Parathyroid adenoma (tissue), 2 donors: ENCODE measurements at regions not wholly inside any gene's neighbourhood (a gene's known extent, or its start where the extent isn't known, plus 50 kb on each side); places are given as distances from the start of the nearest gene placed in this dataset.

ENCODE experiments used
- H2AFZ ChIP-seq: fragments of 300-600 bp; sonication (generic); one replicate; pipeline ENCODE4 v1.7.0; 2017; ENCODE audit warnings: antibody characterized with exemption, mild to moderate bottlenecking
- H3K27ac ChIP-seq: fragments of 300-600 bp; sonication (generic); one replicate; pipeline ENCODE4 v1.7.0; 2017
- H3K27me3 ChIP-seq: fragments of 300-600 bp; sonication (generic); one replicate; pipeline ENCODE4 v1.7.0; 2017; ENCODE audit warnings: low read length; ENCODE audit not compliant: control insufficient read depth, insufficient read depth
- H3K36me3 ChIP-seq: fragments of 300-600 bp; sonication (generic); one replicate; pipeline ENCODE4 v1.7.0; 2017; ENCODE audit warnings: low read length; ENCODE audit not compliant: control insufficient read depth, insufficient read depth
- H3K4me1 ChIP-seq: fragments of 300-600 bp; sonication (generic); one replicate; pipeline ENCODE4 v1.7.0; 2017; ENCODE audit warnings: control low read depth
- H3K4me2 ChIP-seq: fragments of 300-600 bp; sonication (generic); one replicate; pipeline ENCODE4 v1.7.0; 2017; ENCODE audit warnings: low read length
- H3K4me3 ChIP-seq: fragments of 300-600 bp; sonication (generic); one replicate; pipeline ENCODE4 v1.7.0; 2017; ENCODE audit warnings: low read depth, low read length
- H3K79me2 ChIP-seq: fragments of 300-600 bp; sonication (generic); one replicate; pipeline ENCODE4 v1.7.0; 2017; ENCODE audit warnings: control low read depth
- H3K9ac ChIP-seq: fragments of 300-600 bp; sonication (generic); one replicate; pipeline ENCODE4 v1.7.0; 2017; ENCODE audit warnings: mild to moderate bottlenecking
- H3K9me3 ChIP-seq: fragments of 300-600 bp; sonication (generic); one replicate; pipeline ENCODE4 v1.7.0; 2017; ENCODE audit warnings: low read length; ENCODE audit not compliant: control insufficient read depth
- CTCF ChIP-seq: fragments of 300-600 bp; sonication (generic); IDR thresholded peaks from one replicate; pipeline ENCODE4 v1.7.0; 2017; ENCODE audit warnings: antibody characterized with exemption, mild to moderate bottlenecking
- donor health status: primary hyperparathyroidism.

- TF ChIP-seq CTCF = no peak
- Histone ChIP-seq H3K36me3 (no peaks in the 10 kb centered on the region), H3K79me2 (no peaks in the 10 kb centered on the region), H3K4me3 (no peak overlapping the region), H3K4me2 (no peak overlapping the region), H3K27ac (no peak overlapping the region), H3K27me3 (no peaks in the 10 kb centered on the region), H2AFZ (no peak overlapping the region), H3K4me1 (no peaks in the 10 kb centered on the region), H3K9ac (no peak overlapping the region), H3K9me3 (no peaks in the 10 kb centered on the region)
Measured at GRCh38 chr14:38012056-38012455, 195.6 kb upstream of the SSTR1 start.

DNA sequence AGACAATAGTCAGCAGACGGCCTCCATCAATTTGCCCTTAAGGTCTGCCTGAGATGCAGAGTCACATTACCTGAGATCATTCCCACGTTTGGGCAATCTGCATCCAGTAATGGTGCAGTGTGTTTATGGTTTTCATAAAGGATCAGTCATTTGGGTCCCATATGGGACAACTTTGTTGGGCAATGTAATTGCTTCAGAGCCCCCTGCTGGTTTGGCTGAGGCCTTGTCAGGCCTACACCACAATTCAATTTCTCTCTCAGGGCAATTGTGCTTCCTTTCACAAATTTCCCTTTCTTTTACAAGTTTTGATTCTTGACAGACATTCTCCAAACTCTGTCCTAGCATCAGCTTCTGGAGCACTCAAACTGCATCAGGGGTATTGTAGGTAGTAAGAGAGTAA is 191.2 kb upstream of the SSTR1 start:
- Histone ChIP-seq H3K27me3 (no peaks in the 10 kb centered on the region), H3K4me2 (no peak overlapping the region), H2AFZ (no peak overlapping the region), H3K27ac (no peak overlapping the region), H3K9me3 (no peaks in the 10 kb centered on the region), H3K9ac (no peak overlapping the region), H3K79me2 (no peaks in the 10 kb centered on the region), H3K36me3 (no peaks in the 10 kb centered on the region), H3K4me1 (no peaks in the 10 kb centered on the region), H3K4me3 (no peak overlapping the region)
- TF ChIP-seq CTCF = no peak

DNA sequence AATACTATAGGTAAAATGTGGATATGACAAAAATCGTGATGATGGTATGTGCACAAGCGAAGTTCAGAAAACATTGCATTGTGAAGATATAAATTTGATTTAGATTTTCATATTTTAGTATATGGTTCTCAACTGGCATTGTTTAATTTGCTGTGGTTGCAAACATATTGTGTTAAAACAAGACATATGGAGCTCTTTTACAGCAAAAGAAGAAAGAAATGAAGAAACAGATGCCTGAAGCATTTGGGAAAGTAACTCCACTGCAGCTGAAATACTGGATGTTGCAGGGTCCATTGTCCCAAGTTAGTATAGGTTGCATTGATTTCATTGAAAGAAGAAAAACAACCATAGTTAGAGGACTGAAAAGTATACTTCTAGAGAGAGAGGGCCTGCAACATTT is 185.8 kb upstream of the SSTR1 start:
- Histone ChIP-seq H3K9ac (no peak overlapping the region), H3K36me3 (no peaks in the 10 kb centered on the region), H3K27me3 (no peaks in the 10 kb centered on the region), H2AFZ (no peak overlapping the region), H3K27ac (no peak overlapping the region), H3K9me3 (no peaks in the 10 kb centered on the region), H3K4me2 (no peak overlapping the region), H3K4me3 (no peak overlapping the region), H3K79me2 (no peaks in the 10 kb centered on the region), H3K4me1 (no peaks in the 10 kb centered on the region)
- TF ChIP-seq CTCF = no peak

- Histone ChIP-seq H3K27ac (no peak overlapping the region), H2AFZ (no peak overlapping the region), H3K27me3 (no peaks in the 10 kb centered on the region), H3K4me3 (no peak overlapping the region), H3K9me3 (no peaks in the 10 kb centered on the region), H3K4me2 (no peak overlapping the region), H3K79me2 (no peaks in the 10 kb centered on the region), H3K36me3 (no peaks in the 10 kb centered on the region), H3K9ac (no peak overlapping the region), H3K4me1 (no peaks in the 10 kb centered on the region)
- TF ChIP-seq CTCF = no peak
Measured at GRCh38 chr14:38022775-38023174, 184.9 kb upstream of the SSTR1 start.

GRCh38 chr14:38038171-38038570 is 169.5 kb upstream of the SSTR1 start:
- Histone ChIP-seq H3K4me1 (no peaks in the 10 kb centered on the region), H3K79me2 (no peaks in the 10 kb centered on the region), H3K27ac (no peak overlapping the region), H3K27me3 (no peaks in the 10 kb centered on the region), H2AFZ (no peak overlapping the region), H3K4me2 (no peak overlapping the region), H3K9ac (no peak overlapping the region), H3K36me3 (no peaks in the 10 kb centered on the region), H3K9me3 (no peaks in the 10 kb centered on the region), H3K4me3 (no peak overlapping the region)
- TF ChIP-seq CTCF = no peak
